HG03439 (cell line): ENCODE measurements at regions not wholly inside any gene's neighbourhood (a gene's known extent, or its start where the extent isn't known, plus 50 kb on each side); places are given as distances from the start of the nearest gene placed in this dataset.

Experiments used
- ATAC-seq: cut with Tn5 transposase; IDR thresholded peaks from one replicate; pipeline ENCODE4 v1.9.1; 2021; ENCODE audit warnings: mild to moderate bottlenecking, moderate library complexity; ENCODE audit not compliant: unreplicated experiment

DNA sequence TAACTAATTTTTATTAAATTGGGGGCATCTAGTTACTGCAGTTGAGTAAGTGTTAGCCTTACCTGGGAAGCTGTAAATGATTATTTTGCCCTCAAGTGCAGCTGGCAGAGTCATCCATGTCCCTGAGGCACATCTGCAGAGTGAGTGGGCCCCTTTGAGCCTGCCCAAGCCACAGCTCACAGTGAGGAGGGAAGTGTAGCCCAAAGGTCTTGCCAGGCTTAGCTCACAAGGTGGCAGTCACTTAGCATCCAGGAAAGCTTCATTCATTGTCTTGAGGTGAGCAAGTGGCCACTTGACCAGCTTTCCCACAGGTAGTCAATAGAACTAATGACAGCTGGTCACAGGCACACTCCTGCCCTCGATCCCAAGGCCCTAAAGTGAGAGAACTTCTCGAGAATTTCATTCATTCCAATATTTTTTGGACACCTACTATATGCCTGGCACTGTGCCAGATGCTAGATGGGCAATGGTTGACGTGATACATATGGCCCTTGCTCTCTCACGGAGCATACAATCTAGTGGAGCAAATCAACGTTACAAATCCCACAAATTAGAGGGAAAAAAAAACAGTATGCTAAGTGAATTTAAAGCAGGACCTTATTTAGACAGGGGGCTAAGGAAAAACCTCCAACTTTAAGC lies 163.3 kb upstream of the IL12A start:
- ATAC-seq: no peak

DNA sequence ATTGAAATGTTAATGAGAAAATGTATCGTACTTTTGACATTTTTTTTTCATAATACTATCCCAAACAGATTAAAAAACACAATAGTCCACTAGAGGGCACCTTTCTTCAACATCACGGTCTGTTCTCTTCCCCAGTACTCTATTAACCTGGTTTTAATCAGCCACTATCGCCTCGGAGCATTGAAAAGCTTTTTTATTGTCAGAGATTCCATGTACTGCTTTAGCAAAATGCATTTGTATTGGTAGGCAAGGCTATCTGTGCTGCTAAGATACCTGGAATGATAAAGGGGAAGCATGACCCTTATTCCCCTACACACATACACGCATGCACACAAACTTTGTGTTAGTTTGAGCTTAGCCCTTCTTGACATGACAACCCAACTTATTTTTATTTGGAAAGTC lies 160.1 kb upstream of the IL12A start:
- peak; percentile 61 for ATAC-seq

DNA sequence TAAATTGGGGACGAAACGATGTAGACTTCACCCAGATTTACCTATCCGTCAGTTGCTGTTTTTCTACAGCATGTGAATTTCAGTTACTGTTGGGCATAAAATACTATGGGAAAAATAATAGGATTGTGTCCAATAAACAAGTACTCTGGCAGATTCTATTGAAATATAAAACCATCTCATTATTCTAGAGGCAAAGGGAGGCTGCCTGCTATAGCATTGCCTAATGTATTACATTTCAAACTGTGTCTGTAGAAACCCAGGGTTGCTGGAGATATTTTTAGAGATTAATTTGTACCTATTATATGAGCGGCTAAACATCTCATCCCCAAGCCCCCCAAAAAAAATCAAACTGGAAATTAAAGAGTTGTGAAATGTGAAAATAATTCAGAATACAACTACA lies 159.6 kb upstream of the IL12A start:
- no peak for ATAC-seq

DNA sequence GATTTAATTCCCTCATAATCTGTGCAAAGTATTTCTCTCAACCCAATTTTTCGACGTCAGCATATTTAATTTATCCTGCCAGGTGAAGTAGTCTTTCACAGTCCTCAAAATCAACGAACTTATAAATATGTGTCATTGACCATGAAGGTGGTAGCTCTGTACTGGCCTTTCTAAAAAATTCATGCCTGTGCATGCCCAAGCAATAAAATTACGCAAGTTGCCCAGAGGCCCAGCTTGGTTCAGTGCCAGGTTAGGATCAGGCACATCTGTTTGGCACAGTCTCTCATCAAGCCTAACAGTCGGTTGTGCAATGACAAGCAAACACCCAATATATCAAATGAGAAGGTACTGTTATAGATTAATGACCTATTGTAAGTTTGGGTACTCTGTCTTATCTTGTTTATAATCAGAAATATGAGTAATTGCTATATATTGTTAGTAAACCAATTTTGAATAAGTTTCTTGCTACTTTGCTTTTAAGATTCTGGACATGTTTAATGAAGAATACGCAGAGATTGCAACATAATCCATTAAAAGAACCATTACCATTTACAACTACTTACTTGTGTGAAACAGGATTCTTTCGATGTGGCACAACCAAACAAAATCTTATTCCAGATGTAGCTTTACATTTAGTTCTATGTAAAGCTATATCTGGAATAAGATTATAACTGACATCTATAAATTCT lies 159.0 kb upstream of the IL12A start:
- ATAC-seq: no peak

DNA sequence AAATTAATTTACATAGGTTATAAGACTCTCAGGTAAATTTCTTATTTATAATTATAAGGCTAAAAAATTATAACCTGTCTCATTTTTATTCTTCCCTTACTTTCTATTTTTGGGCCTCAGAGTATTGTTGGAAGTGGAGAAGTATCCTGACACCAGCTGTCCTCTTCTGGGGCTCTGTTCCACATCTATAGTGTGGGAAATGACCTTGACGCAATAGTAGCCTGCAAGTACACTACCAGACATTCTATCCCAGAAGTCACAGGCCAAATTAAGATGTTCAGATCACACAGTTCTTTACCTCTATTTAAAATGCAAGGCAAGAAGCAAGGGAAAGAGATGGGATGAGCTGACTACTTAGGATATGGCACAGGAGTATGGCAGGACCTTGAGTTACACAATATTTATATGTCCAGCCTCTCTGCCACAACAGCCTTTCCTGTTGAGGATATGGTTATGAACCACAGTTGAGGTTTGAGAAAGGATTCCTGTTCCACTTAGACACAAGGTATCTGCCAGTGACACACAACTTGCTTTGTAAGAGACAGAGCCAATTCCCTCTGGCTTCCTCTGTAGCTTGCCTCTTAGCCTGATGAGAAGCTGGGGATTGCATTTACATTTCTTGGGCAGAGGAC lies 158.0 kb upstream of the IL12A start:
- ATAC-seq: no peak

DNA sequence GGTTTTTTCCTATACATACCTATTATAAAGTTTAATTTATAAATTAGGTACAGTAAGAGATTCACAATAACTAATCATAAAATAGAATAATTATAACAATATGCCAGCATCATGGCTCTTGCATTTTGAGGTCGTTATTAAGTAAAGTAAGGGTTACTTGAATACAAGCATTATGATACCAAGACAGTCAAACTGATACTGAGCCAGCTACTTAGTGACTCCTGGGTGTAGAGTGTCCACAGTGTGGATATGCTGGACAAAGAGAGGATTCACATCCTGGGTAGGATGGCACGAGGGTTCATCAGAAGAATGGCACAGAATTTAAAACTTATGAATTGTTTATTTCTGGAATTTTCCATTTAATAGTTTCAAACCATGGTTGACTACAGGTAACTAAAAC lies 157.2 kb upstream of the IL12A start:
- no peak for ATAC-seq

DNA sequence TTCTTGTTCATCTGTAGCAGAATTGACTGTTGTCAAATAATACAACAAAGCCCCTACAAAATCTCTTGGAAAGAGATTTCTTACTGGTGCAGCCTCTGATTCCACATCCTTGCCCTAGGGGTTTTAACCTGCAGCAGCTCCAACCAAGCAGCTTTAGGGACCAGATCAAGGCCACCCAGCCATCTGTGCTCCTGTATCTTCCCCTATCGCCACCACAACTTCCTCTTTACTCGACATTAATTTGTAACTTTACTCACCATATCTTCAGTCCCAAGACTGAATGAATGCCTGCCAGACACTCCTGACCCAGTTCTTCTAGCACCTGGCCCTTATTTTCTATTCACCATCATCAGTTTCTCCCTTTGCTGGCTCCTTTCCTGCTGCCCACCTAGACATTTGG lies 156.6 kb upstream of the IL12A start:
- no peak for ATAC-seq

DNA sequence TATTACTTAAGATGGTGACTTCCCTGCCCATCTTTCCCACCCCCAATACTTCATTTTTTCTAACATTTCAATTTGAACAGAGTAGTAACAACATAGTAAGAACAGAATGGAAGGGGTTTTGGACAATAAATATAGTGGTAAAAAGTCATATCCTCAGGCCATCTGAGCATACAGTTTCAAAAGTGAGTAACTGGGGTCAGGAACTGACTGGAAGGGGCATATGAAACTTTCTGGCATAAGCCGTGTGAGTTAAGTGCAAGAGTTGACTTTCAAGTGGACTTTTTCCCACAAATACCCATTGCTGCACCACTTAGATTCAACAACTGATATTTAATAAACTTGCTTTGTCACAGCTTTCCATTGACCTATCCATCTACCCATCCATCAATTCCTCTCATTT lies 153.5 kb upstream of the IL12A start:
- ATAC-seq: no peak

DNA sequence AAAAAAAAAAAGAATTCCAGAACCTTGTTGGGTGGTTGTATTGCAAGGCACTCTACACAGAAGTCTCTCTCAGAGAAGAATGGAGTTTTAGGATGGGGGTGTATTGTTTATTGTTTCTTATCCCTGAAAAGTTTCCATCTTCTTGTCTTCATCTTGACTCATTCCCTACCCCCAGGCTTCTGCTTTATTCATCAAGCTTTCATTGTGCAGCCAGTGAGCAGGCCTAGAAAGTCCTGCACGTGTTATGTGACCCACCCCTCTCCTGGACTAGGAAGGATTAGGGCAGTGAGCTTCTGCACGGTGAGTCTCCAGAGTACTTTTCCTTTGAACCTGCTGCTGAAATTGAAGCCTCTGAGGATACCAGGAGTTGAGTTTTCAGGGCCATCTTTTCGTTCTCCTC lies 150.9 kb upstream of the IL12A start:
- ATAC-seq: no peak

DNA sequence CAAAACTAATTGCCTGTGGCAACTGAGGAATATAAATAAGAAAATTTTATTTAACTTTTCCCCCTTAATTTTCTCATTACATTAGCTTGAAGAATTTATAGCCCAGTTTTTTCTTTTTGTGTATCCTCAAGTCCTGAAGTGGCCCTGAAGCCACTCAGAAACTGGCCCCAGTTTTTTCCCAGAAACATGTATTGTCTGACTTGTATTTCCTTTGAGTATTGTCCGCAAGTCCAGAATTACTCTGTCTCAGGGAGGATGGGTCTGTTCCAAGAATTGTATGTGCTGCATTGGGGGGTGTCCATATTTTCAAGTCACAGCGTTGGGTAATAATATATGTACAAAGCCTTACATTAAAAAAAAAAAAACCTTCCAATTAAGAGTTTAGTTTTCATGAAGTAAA lies 149.7 kb upstream of the IL12A start:
- no peak for ATAC-seq

DNA sequence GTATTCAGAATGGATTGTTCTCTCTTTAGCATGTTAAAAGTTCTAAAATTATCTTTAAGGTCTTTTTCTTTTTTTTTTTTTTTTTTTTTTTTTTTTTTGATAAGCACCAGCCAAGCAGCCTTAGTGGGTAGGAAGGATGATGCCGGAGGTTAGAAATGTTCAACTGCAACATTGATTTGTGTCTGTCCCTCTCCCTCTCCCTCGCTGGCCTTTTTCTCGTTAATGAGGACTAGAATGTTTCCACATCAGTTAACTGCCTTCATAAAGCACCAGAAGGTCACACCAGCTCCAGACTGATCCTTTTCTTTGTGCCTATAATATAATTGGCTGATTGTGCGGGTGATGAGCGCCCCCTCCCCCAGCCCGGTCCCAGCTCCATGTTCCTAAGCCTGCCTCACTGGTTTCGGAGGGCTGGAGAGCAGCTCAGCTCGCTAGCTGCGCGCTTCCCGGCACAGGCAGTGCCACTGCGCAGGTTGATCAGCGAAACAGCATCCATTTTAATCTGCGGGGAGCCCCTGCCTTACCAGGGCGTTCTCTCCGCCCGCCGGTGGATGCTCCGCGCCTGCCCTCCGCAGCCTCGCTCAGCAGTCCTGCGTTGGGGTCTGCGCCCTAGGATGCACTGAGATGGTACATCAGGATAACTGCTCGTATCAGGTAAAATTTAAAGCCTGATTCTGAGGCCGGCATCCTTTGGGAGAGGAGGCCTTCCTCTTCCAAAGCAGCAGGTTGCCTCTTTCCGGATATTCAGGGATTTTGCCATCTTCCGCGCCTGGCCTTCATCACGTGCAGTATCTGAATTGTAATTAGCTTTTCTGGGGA lies 148.9 kb upstream of the IL12A start, which contains the start of gene SCHIP1:
SCHIP1 (plus strand) TSS at position 301 of the 819 bp plus-strand sequence.
- ATAC-seq: no peak

DNA sequence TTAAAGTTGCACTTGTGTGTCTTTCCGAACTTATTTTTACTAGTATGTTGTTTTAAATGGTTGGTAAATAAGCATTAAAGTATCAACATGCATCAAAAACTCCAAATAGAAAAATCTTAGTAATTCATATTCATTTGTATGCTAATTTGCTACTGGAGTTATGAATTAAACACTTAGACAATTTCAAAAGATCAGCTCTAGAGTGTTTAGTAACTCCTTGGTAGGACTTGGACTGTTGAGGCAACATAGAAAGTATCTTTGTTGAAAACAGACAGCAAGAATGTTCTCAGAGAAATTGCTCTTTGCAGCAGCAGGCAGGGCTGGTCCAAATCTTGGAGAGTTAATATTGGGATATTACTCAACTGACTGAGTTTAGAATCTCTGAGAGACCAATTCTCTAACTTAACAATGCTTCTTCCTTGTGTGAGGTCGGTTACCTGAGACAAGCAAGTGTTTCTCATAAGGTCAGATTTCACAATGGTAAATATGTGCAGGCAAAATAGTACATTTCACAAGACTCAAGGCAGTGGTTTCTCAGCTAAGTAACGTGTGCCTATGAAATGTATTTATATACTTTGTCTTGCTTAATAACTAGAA lies 147.8 kb upstream of the IL12A start:
- ATAC-seq: no peak

DNA sequence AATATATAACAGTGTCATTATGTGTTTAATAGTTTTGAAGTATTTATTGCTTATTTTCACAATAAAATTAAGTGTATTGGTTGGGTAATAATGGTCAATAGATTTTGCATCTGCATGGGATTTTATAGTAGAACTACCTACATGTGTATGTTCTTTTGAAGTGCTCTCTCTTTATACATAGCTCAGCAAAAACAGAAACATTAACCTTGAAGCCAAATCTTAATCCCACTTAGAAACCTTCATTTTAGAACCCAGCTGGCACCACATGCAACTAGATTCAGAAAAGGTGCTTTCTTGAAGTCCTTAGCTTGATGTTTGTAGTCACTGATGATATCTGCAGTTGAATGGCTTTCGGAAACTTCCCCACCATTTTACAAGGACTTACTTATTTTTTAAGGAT lies 146.9 kb upstream of the IL12A start:
- ATAC-seq: no peak

DNA sequence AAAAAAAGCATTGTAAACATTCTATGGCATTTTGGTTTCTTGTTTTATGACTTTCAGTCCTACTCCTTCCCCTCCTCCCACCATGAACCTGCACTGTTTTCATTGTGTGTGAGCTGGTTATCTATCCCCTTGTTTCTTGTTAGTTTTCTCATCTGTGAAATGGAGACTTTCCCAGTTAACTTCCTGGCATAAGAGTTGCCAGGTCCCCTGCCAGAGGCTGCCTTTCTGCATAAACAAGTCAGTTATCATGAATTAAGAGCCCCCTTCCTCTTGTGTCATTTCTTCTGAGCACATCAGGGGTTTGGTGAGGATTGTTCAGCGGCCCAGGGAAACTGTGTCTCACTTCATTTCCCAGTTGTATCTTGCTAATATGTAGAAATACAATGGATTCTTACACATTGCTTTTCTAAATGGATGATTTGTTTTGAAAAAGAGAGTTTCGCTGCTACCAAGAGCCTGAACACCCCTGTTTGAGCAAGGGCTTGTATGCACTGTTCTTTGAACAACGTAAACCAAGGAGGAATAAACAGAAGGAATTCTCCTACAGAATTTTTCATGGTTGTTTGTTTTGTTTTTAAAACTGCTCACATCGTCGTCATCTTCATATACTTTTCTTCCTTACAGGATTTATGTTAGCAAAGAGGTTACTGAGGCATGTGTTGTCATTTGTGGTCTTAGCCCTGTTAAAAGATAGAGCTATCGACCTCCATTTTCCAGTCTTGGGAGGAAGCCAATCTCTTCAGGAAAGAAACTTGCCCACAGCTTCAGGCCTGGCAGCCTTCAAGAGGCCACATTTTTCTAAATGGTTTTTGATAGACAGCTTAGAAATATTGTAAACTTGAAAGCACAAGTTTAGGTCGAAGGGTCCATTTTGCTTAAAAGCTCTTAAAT lies 144.6 kb upstream of the IL12A start:
- no peak for ATAC-seq

DNA sequence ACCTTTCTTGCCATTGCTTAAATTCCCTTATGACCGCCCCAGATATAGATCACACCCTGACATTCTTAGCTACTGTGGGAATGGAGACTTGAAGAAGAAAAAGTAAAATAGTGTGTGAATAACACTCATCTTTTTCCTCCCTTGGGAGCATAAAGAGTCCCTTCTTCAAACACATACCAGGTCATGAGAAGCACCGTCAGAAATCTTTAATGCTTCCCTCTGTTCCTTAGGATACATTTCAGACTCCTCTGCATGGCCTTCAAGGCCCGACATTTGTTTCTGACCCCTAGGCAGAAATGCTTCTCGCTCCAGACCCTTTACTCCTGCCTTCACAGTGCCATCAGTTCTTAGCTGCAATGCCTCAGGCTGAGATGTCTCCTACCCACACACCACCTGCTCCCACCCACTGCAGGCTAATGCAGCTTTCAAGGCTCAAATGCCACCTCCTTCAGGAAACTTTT lies 143.8 kb upstream of the IL12A start:
- no peak for ATAC-seq

DNA sequence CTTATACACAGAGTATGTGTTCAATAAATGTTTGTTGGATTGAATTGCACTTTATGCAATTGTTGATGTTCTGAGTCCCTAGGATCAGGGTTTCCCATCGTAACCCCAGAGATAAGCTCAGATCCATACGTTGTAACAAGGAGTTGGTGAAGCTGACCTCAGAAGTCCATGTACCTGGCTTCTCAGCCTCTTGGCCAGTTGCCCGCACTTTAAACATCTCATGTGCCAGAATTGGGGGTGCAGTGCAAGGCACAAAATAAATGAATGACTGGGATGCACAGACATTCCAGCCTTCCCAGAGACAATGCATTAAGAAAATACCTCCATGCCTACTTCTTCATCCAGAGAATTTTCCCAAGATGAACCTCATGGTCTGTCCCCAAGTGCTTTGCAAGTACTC lies 142.9 kb upstream of the IL12A start:
- ATAC-seq: no peak

DNA sequence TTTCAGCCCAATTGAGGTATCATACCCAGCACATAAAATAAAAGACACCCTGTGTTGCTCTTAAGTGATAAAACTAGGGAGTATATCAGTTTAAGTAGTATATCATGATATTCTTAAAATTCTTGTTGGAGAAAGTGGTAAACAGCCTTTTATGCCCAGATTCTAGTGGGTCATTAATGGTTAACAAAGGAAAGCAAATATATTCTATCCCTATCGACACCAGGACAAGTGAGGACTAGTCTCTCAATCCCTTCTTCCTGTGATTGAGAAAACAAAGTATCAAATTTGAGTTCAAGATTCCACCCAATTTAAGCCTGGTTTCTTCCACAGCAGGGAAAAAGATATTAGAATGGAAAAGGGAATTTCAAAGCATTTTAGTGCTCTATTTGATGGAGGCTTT lies 142.4 kb upstream of the IL12A start:
- ATAC-seq: no peak

DNA sequence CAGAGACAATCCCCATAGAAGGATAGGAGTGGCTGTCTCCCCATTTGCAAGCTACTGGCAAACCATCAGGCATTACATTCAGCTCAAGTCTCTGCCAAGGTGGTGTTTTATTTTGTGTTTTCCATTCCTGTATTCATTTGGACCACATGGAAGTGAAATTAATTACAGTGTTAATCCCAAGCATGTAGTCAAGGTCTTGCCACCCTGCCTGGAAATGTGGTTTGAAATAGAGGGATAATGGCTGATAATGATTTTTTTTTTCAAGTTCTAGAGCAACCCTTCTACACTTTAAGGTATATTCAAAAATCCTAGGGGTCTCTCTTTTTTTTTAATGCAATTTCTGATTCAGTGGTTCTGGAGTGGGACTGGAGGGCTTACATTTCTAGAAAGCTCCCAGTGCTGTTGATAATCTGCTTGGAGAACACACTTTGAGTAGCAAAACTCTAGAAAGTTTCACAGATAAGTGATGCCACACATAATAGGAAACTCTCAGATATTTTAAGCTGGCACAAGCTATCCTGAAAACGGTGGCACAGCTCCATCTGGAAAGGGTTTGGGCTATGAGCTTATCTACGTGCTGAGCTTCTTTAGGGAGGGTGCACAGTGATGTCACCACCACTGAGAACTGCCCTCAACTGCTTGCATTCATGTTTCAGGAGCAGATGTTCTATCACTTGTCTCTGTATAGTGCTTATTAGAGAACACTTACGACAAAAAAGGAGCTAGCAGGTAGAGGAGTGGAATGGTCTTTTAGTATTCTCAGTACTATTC lies 140.1 kb upstream of the IL12A start:
- no peak for ATAC-seq

DNA sequence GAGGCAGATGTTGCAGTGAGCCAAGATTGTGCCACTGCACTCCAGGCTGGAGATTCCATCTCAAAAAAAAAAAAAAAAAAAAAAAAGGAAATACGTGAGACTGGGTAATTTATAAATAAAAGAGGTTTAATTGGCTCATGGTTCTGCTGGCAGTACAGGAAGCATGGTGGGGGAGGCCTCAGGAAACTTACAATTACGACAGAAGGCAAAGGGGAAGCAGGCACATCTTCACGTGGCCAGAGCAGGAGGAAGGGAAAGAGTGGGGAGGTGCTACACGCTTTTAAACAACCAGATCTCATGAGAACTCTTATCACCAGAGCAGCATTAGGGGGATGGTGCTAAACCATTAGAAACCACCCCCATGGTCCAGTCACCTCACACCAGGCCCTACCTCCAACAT lies 138.2 kb upstream of the IL12A start:
- ATAC-seq: no peak
